ENCODE measurements at regions not wholly inside any gene's neighbourhood (a gene's known extent, or its start where the extent isn't known, plus 50 kb on each side); places are given as distances from the start of the nearest gene placed in this dataset.

DNA sequence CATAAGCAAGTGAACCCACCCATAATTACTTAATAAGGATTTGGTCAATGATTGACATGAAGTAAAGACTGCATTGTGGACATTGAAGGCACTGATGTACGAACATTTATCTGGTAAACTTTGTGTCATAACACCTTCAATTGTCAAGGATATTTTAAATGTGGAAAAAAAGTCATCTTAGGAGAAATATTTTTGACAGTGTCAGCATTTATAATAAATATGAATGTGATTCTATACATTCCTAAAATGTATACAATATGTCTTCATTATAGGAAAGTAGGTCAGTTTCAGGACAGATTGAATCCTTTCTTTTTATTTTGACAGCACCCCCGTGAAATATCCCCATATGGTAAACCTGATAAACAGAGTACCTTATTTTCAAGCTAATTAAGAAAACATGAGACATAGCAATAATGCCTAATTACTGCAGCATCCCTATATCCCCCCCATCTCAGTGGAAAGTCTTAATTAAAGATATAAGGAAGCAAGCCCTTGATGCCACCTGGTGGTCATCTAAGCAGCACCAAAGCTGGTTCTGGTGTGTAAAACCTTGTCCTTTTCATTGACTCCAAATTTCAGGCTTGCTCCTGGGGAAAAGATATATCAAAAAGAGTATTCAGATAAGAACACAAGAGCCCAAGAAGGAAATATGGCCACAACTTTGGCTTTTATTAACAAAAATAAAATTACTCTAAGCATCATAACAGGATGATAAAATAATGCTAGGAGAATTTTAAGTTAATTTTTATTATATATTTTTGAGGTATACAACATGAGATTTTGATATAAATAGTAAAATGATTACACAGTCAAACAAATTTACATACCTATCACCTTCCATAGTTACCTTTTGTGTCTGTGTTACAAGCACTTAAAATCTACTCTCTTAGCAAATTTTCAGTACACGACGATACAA lies 379.7 kb downstream of the TLL1 start:
- no peak for TF ChIP-seq EZH2phosphoT487 (IDR thresholded peaks at IDR 0.05; ENCODE audit: borderline replicate concordance, low read length)
- TF ChIP-seq, protein P1, sequence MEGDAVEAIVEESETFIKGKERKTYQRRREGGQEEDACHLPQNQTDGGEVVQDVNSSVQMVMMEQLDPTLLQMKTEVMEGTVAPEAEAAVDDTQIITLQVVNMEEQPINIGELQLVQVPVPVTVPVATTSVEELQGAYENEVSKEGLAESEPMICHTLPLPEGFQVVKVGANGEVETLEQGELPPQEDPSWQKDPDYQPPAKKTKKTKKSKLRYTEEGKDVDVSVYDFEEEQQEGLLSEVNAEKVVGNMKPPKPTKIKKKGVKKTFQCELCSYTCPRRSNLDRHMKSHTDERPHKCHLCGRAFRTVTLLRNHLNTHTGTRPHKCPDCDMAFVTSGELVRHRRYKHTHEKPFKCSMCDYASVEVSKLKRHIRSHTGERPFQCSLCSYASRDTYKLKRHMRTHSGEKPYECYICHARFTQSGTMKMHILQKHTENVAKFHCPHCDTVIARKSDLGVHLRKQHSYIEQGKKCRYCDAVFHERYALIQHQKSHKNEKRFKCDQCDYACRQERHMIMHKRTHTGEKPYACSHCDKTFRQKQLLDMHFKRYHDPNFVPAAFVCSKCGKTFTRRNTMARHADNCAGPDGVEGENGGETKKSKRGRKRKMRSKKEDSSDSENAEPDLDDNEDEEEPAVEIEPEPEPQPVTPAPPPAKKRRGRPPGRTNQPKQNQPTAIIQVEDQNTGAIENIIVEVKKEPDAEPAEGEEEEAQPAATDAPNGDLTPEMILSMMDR (IDR thresholded peaks at IDR 0.05; ENCODE audit: low read depth, low read length, poor library complexity, severe bottlenecking), result peak; percentile 52
- H3K4me2 ChIP-seq (ENCODE audit: low read length), result no peak overlapping the region
- no peak overlapping the region for H3K27ac ChIP-seq (ENCODE audit: low read depth, low read length)
- no peaks in the 10 kb centered on the region for H3K79me2 ChIP-seq (ENCODE audit: control insufficient read depth, low read length)
- H3K27me3 ChIP-seq (ENCODE audit: control insufficient read depth, low read length), result no peaks in the 10 kb centered on the region
- no peaks in the 10 kb centered on the region for H3K9me2 ChIP-seq (replicated peaks; ENCODE audit: control insufficient read depth, low read length)
- H3K36me3 ChIP-seq (ENCODE audit: control insufficient read depth, low read length), result no peaks in the 10 kb centered on the region
- H3F3A ChIP-seq (ENCODE audit: control insufficient read depth, insufficient read depth), result no peaks in the 10 kb centered on the region
- H3K9me3 ChIP-seq (ENCODE audit: control insufficient read depth, insufficient read depth, low read length), result no peaks in the 10 kb centered on the region
- H4K20me1 ChIP-seq (ENCODE audit: control insufficient read depth, insufficient read depth, low read depth, low read length), result no peaks in the 10 kb centered on the region
- no peak overlapping the region for H3K4me3 ChIP-seq (ENCODE audit: low read length)
- no peaks in the 10 kb centered on the region for H3K4me1 ChIP-seq (ENCODE audit: control insufficient read depth, low read length)

GRCh38 chr4:166257276-166257675 lies 384.2 kb downstream of the TLL1 start:
- Histone ChIP-seq H3K9me3 (ENCODE audit: control insufficient read depth, insufficient read depth, low read length) (no peaks in the 10 kb centered on the region), H3F3A (ENCODE audit: control insufficient read depth, insufficient read depth) (no peaks in the 10 kb centered on the region), H3K79me2 (ENCODE audit: control insufficient read depth, low read length) (no peaks in the 10 kb centered on the region), H3K4me3 (ENCODE audit: low read length) (no peak overlapping the region), H4K20me1 (ENCODE audit: control insufficient read depth, insufficient read depth, low read depth, low read length) (no peaks in the 10 kb centered on the region), H3K9me2 (replicated peaks; ENCODE audit: control insufficient read depth, low read length) (no peaks in the 10 kb centered on the region), H3K4me2 (ENCODE audit: low read length) (no peak overlapping the region), H3K4me1 (ENCODE audit: control insufficient read depth, low read length) (no peaks in the 10 kb centered on the region), H3K27me3 (ENCODE audit: control insufficient read depth, low read length) (no peaks in the 10 kb centered on the region), H3K36me3 (ENCODE audit: control insufficient read depth, low read length) (no peaks in the 10 kb centered on the region), H3K27ac (ENCODE audit: low read depth, low read length) (no peak overlapping the region)
- TF ChIP-seq EZH2phosphoT487 (IDR thresholded peaks at IDR 0.05; ENCODE audit: borderline replicate concordance, low read length), result no peak
- TF ChIP-seq, protein P1 (IDR thresholded peaks at IDR 0.05; ENCODE audit: low read depth, low read length, poor library complexity, severe bottlenecking), result no peak

GRCh38 chr4:166257891-166258290 lies 384.9 kb downstream of the TLL1 start:
- TF ChIP-seq, protein P1 (IDR thresholded peaks at IDR 0.05; ENCODE audit: low read depth, low read length, poor library complexity, severe bottlenecking), result no peak
- TF ChIP-seq EZH2phosphoT487 (IDR thresholded peaks at IDR 0.05; ENCODE audit: borderline replicate concordance, low read length), result no peak
- Histone ChIP-seq H3K9me2 (replicated peaks; ENCODE audit: control insufficient read depth, low read length) (no peaks in the 10 kb centered on the region), H3K4me2 (ENCODE audit: low read length) (no peak overlapping the region), H3F3A (ENCODE audit: control insufficient read depth, insufficient read depth) (no peaks in the 10 kb centered on the region), H3K9me3 (ENCODE audit: control insufficient read depth, insufficient read depth, low read length) (no peaks in the 10 kb centered on the region), H3K79me2 (ENCODE audit: control insufficient read depth, low read length) (no peaks in the 10 kb centered on the region), H4K20me1 (ENCODE audit: control insufficient read depth, insufficient read depth, low read depth, low read length) (no peaks in the 10 kb centered on the region), H3K36me3 (ENCODE audit: control insufficient read depth, low read length) (no peaks in the 10 kb centered on the region), H3K27me3 (ENCODE audit: control insufficient read depth, low read length) (no peaks in the 10 kb centered on the region), H3K27ac (ENCODE audit: low read depth, low read length) (no peak overlapping the region), H3K4me1 (ENCODE audit: control insufficient read depth, low read length) (no peaks in the 10 kb centered on the region), H3K4me3 (ENCODE audit: low read length) (no peak overlapping the region)
